SK-N-SH treated with all-trans-retinoic acid at 6 μM for 48 hours (cell line): ENCODE measurements at regions not wholly inside any gene's neighbourhood (a gene's known extent, or its start where the extent isn't known, plus 50 kb on each side); places are given as distances from the start of the nearest gene placed in this dataset.

Experiments
- ATAC-seq: fragments of 200-7000 bp; cut with Tn5 transposase; 3 replicates; pipeline ENCODE4 v1.9.1; 2020; ENCODE audit warnings: mild to moderate bottlenecking, moderate library complexity
- ARNTL ChIP-seq: fragments of 450-650 bp; formaldehyde crosslinking; IDR thresholded peaks from 2 replicates; pipeline ENCODE4 v1.5.0; 2020; ENCODE audit warnings: low read depth, mild to moderate bottlenecking, moderate library complexity, borderline replicate concordance
- BACH2 ChIP-seq: fragments of 250-450 bp; sonication (Bioruptor Pico); IDR thresholded peaks from 2 replicates; pipeline ENCODE4 v1.9.0; 2021; ENCODE audit warnings: mild to moderate bottlenecking, borderline replicate concordance
- CREB5 ChIP-seq: fragments of 250-450 bp; sonication (Bioruptor Pico); IDR thresholded peaks from 2 replicates; pipeline ENCODE4 v1.5.1; 2020; ENCODE audit warnings: low read depth, mild to moderate bottlenecking, moderate library complexity
- ESRRG ChIP-seq: fragments of 250-450 bp; sonication (Bioruptor Pico); IDR thresholded peaks from 2 replicates; pipeline ENCODE4 v1.6.1; 2021; ENCODE audit warnings: mild to moderate bottlenecking
- GLIS3 ChIP-seq: fragments of 250-450 bp; sonication (Bioruptor Pico); IDR thresholded peaks from 2 replicates; pipeline ENCODE4 v1.5.0; 2020; ENCODE audit warnings: mild to moderate bottlenecking, moderate library complexity
- ISL1 ChIP-seq: fragments of 250-450 bp; sonication (Bioruptor Pico); IDR thresholded peaks from 2 replicates; pipeline ENCODE4 v2.1.2; 2022; ENCODE audit warnings: mild to moderate bottlenecking, moderate library complexity
- OSR1 ChIP-seq: fragments of 250-450 bp; sonication (Bioruptor Pico); IDR thresholded peaks from 2 replicates; pipeline ENCODE4 v1.8.0; 2022; ENCODE audit warnings: moderate library complexity, mild to moderate bottlenecking, inconsistent platforms
- PATZ1 ChIP-seq: fragments of 250-450 bp; sonication (Bioruptor Pico); IDR thresholded peaks from 2 replicates; pipeline ENCODE4 v1.8.0; 2020; ENCODE audit warnings: mild to moderate bottlenecking, moderate library complexity, borderline replicate concordance
- POU6F1 ChIP-seq: fragments of 250-450 bp; sonication (Bioruptor Pico); IDR thresholded peaks from 2 replicates; pipeline ENCODE4 v1.8.0; 2021; ENCODE audit warnings: low read depth, mild to moderate bottlenecking, moderate library complexity, borderline replicate concordance
- PPARA ChIP-seq: fragments of 250-450 bp; sonication (Bioruptor Pico); IDR thresholded peaks from 2 replicates; pipeline ENCODE4 v1.5.0; 2020; ENCODE audit warnings: mild to moderate bottlenecking, borderline replicate concordance
- RARB ChIP-seq: fragments of 250-450 bp; sonication (Bioruptor Pico); IDR thresholded peaks from 2 replicates; pipeline ENCODE4 v1.8.0; 2021; ENCODE audit warnings: mild to moderate bottlenecking, moderate library complexity
- SNAI2 ChIP-seq: fragments of 250-450 bp; sonication (Bioruptor Pico); IDR thresholded peaks from 2 replicates; pipeline ENCODE4 v1.5.0; 2020; ENCODE audit warnings: mild to moderate bottlenecking, moderate library complexity
- TCF4 ChIP-seq: fragments of 250-450 bp; sonication (Bioruptor Pico); IDR thresholded peaks from 2 replicates; pipeline ENCODE4 v1.8.0; 2021; ENCODE audit warnings: mild to moderate bottlenecking, moderate library complexity, borderline replicate concordance
- TSHZ2 ChIP-seq: fragments of 250-450 bp; sonication (Bioruptor Pico); IDR thresholded peaks from 2 replicates; pipeline ENCODE4 v1.5.0; 2020; ENCODE audit warnings: mild to moderate bottlenecking, moderate library complexity
- ZFP3 ChIP-seq: fragments of 250-450 bp; sonication (Bioruptor Pico); IDR thresholded peaks from 2 replicates; pipeline ENCODE4 v1.5.0; 2020; ENCODE audit warnings: mild to moderate bottlenecking, moderate library complexity
- ZFP30 ChIP-seq: fragments of 450-650 bp; formaldehyde crosslinking; IDR thresholded peaks from 2 replicates; pipeline ENCODE4 v1.5.0; 2022; ENCODE audit warnings: mild to moderate bottlenecking, moderate library complexity
- ZNF565 ChIP-seq: fragments of 450-650 bp; formaldehyde crosslinking; conservative IDR thresholded peaks from 2 replicates; pipeline ENCODE4 v1.5.0; 2020; ENCODE audit warnings: low read depth, mild to moderate bottlenecking, moderate library complexity
- ZNF70 ChIP-seq: fragments of 450-650 bp; formaldehyde crosslinking; IDR thresholded peaks from 2 replicates; pipeline ENCODE4 v1.5.0; 2020; ENCODE audit warnings: mild to moderate bottlenecking, moderate library complexity
- ZNF8 ChIP-seq: fragments of 450-650 bp; formaldehyde crosslinking; IDR thresholded peaks from 2 replicates; pipeline ENCODE4 v1.5.0; 2020; ENCODE audit warnings: mild to moderate bottlenecking, moderate library complexity

- ATAC-seq = no peak
- TF ChIP-seq PATZ1 (CRISPR knock-in tag) (no peak), ZNF70 (CRISPR knock-in tag) (no peak), ISL1 (CRISPR knock-in tag) (no peak), SNAI2 (no peak), ZFP30 (no peak), PPARA (no peak), ARNTL (CRISPR knock-in tag) (no peak), ZFP3 (CRISPR knock-in tag) (no peak), ZNF8 (CRISPR knock-in tag) (no peak), ZNF565 (CRISPR knock-in tag) (no peak), GLIS3 (no peak), TSHZ2 (no peak)
These were observed 110.3 kb upstream of the MSX1 start for GRCh38 chr4:4749137-4749536.

- ATAC-seq = no peak
- TF ChIP-seq PPARA (no peak), RARB (CRISPR knock-in tag) (no peak), TCF4 (CRISPR knock-in tag) (no peak), PATZ1 (CRISPR knock-in tag) (no peak), TSHZ2 (no peak), ZFP30 (no peak), POU6F1 (CRISPR knock-in tag) (no peak), ZNF565 (CRISPR knock-in tag) (no peak), ISL1 (CRISPR knock-in tag) (no peak), OSR1 (CRISPR knock-in tag) (no peak), ZNF70 (CRISPR knock-in tag) (no peak), ZFP3 (CRISPR knock-in tag) (no peak)
These were observed 113.0 kb upstream of the MSX1 start for GRCh38 chr4:4746444-4746843.

GRCh38 chr4:4740071-4740470, 119.4 kb upstream of the MSX1 start:
- TF ChIP-seq ZFP30 (no peak), ZFP3 (CRISPR knock-in tag) (no peak), CREB5 (CRISPR knock-in tag) (no peak), BACH2 (no peak), SNAI2 (no peak), ZNF8 (CRISPR knock-in tag) (no peak), ARNTL (CRISPR knock-in tag) (no peak), ISL1 (CRISPR knock-in tag) (no peak), POU6F1 (CRISPR knock-in tag) (no peak), TCF4 (CRISPR knock-in tag) (no peak), ZNF70 (CRISPR knock-in tag) (no peak), ESRRG (CRISPR knock-in tag) (no peak), RARB (CRISPR knock-in tag) (no peak), ZNF565 (CRISPR knock-in tag) (no peak), PPARA (no peak)

More at GRCh38 chr4:4740071-4740470, 119.4 kb upstream of the MSX1 start:
- ATAC-seq = no peak
